Activated naive CD8-positive, alpha-beta T cell (primary cell): ENCODE measurements at regions not wholly inside any gene's neighbourhood (a gene's known extent, or its start where the extent isn't known, plus 50 kb on each side); places are given as distances from the start of the nearest gene placed in this dataset.
"Not testable (repeated sequence)": the region's sequence is repeated elsewhere in the genome, so short reads cannot be mapped to it uniquely, and the experiment has no call there.

Experiments
- H3K27ac Mint-ChIP-seq: one replicate; pipeline ENCODE4 v1.8.0; 2021; ENCODE audit warnings: mixed read lengths
- H3K27me3 Mint-ChIP-seq: one replicate; pipeline ENCODE4 v1.8.0; 2021; ENCODE audit warnings: mixed read lengths
- H3K36me3 Mint-ChIP-seq: one replicate; pipeline ENCODE4 v1.8.0; 2021; ENCODE audit warnings: mixed read lengths
- H3K4me1 Mint-ChIP-seq: one replicate; pipeline ENCODE4 v1.8.0; 2021; ENCODE audit warnings: low read depth, mixed read lengths
- H3K4me3 Mint-ChIP-seq: one replicate; pipeline ENCODE4 v1.8.0; 2021; ENCODE audit warnings: mild to moderate bottlenecking, mixed read lengths
- H3K9me3 Mint-ChIP-seq: one replicate; pipeline ENCODE4 v1.8.0; 2021; ENCODE audit warnings: low read depth, mixed read lengths

DNA sequence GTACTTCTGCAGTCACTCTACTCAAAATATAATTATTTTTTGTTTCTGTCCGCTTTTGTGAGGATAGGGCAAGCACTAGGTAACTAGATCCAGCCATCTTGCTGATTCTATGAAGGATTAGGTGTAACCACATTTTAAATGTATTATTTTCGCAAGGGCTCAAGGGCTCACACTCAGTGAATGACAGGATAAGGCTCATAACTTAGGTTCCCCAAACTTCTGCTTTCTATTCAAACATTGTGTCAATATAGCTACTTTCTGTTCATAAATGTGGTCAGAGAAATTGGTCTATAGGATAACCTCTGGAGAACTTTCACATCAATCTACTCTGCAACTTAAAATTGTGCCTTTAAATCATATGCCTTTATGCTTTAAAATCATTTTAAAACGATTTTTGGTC, 1141.2 kb downstream of the SORCS1 start:
- Mint-ChIP-seq H3K9me3 (peaks cover 7% of the 10 kb centered on the region), H3K27me3 (no peaks in the 10 kb centered on the region), H3K4me3 (no peak overlapping the region), H3K36me3 (no peaks in the 10 kb centered on the region), H3K27ac (no peak overlapping the region), H3K4me1 (no peaks in the 10 kb centered on the region)

GRCh38 chr10:106019559-106019958, 1144.9 kb downstream of the SORCS1 start:
- not testable (repeated sequence) for H3K27ac Mint-ChIP-seq, H3K4me1 Mint-ChIP-seq, H3K9me3 Mint-ChIP-seq, H3K27me3 Mint-ChIP-seq, H3K36me3 Mint-ChIP-seq, H3K4me3 Mint-ChIP-seq

DNA sequence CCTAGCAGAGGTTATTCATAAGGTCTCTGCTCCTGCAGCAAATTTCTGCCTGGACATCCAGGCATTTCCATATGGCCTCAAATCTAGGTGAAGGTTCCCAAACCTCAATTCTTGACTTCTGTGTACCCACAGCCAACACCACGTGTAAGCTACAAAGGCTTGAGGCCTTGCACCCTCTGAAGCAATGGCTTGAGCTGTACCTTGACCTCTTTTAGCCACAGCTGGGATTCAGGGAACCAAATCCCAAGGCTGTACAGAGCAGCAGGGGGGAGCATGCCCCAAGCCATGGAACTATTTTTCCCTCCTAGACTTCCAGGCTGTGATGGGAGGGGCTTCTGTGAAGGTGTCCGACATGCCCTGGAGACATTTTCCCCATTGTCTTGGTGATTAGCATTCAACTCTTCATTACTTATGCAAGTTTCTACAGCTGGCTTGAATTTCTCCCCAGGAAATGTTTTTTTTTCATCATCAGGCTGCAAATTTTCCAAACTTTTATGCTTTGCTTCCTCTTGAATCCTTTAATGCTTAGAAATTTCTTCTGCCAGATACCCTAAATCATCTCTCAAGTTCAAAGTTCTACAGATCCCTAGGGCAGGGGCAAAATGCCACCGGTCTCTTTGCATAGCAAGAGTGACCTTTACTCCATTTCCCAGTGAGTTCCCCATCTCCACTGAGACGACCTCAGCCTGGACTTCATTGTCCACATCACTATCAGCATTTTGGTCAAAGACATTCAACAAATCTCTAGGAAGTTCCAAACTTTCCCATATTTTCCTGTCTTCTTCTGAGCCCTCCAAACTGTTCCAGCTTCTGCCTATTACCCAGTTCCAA, 1148.9 kb downstream of the SORCS1 start:
- not testable (repeated sequence) for H3K4me3 Mint-ChIP-seq, H3K4me1 Mint-ChIP-seq, H3K27me3 Mint-ChIP-seq, H3K36me3 Mint-ChIP-seq, H3K27ac Mint-ChIP-seq, H3K9me3 Mint-ChIP-seq

- Mint-ChIP-seq H3K27ac (no peak overlapping the region), H3K36me3 (no peaks in the 10 kb centered on the region), H3K4me3 (no peak overlapping the region), H3K27me3 (peaks cover 2% of the 10 kb centered on the region), H3K9me3 (peaks cover 5% of the 10 kb centered on the region), H3K4me1 (no peaks in the 10 kb centered on the region)
Measured at GRCh38 chr10:106011250-106011649, 1153.3 kb downstream of the SORCS1 start.

DNA sequence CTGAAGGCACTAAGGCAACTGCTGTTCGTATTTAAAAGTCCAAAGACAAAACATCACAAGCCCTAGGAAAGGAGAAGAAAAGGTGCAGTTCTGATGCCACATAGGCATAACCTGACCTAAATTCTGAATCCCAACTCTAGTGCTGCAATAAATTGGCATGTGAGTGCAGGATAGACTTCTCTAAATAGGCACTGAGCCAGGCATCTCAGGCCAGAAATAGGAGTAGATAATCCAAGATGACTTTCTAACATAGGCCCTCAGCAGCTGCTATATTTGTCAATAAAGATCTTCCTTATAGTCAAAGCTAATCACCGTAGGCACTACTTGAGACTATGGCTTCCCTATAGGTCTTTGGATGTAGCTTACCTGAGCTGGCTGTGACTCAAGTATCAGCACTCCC, 1163.8 kb downstream of the SORCS1 start:
- Mint-ChIP-seq H3K36me3 (no peaks in the 10 kb centered on the region), H3K9me3 (peaks cover 4% of the 10 kb centered on the region), H3K27ac (no peak overlapping the region), H3K27me3 (no peaks in the 10 kb centered on the region), H3K4me1 (no peaks in the 10 kb centered on the region), H3K4me3 (no peak overlapping the region)

- no peaks in the 10 kb centered on the region for H3K4me1 Mint-ChIP-seq
- no peak overlapping the region for H3K27ac Mint-ChIP-seq
- H3K4me3 Mint-ChIP-seq: no peak overlapping the region
- H3K36me3 Mint-ChIP-seq: no peaks in the 10 kb centered on the region
- H3K27me3 Mint-ChIP-seq: no peaks in the 10 kb centered on the region
- H3K9me3 Mint-ChIP-seq: no peaks in the 10 kb centered on the region
Measured at GRCh38 chr10:105993609-105994008, 1170.9 kb downstream of the SORCS1 start.

DNA sequence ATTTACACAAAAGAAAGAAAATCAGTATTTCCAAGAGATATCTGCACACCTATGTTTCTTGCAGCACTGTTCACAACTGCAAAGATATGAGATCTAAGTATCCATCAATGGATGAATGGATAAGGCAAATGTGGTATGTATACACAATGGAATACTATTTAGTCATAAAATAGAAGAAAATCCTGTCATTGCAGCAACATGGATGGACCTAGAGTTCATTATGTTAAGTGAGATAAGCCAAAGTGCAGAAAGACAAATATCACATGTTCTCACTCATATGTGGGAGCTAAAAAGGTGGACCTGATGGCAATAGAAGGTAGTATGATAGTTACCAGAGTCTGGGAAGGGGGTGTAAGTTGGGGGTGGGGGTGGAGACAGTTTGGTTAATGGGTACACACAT, 1171.6 kb downstream of the SORCS1 start:
- no peaks in the 10 kb centered on the region for H3K36me3 Mint-ChIP-seq

GRCh38 chr10:105990529-105990928, 1174.0 kb downstream of the SORCS1 start:
- no peak overlapping the region for H3K27ac Mint-ChIP-seq
- H3K9me3 Mint-ChIP-seq: no peaks in the 10 kb centered on the region
- H3K4me3 Mint-ChIP-seq: no peak overlapping the region
- H3K36me3 Mint-ChIP-seq: no peaks in the 10 kb centered on the region
- no peaks in the 10 kb centered on the region for H3K27me3 Mint-ChIP-seq
- no peaks in the 10 kb centered on the region for H3K4me1 Mint-ChIP-seq

More for the DNA sequence above, 1171.6 kb downstream of the SORCS1 start:
- no peaks in the 10 kb centered on the region for H3K27me3 Mint-ChIP-seq
- H3K4me1 Mint-ChIP-seq: no peaks in the 10 kb centered on the region
- no peak overlapping the region for H3K4me3 Mint-ChIP-seq
- no peaks in the 10 kb centered on the region for H3K9me3 Mint-ChIP-seq
- no peak overlapping the region for H3K27ac Mint-ChIP-seq

DNA sequence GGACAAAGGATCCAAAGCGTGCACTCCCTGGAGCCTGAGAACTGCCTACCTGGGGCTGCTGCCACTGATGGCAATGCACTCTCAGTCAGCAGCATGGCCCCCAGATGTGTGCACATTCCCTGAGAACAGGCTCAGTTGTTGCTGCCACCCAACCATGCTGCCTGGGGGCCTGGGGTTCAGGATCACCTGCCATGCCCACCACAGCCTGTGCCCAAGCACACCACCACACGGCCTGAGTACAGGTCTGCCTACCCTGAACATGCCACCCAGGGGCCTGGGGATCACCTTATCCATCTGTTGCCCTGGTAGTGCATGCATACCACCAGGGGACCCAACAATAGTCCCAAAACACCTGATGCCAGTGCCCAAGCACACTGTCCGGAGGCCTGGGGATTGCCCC, 1174.5 kb downstream of the SORCS1 start:
- Mint-ChIP-seq H3K4me3 (no peak overlapping the region), H3K36me3 (no peaks in the 10 kb centered on the region), H3K27me3 (no peaks in the 10 kb centered on the region), H3K4me1 (no peaks in the 10 kb centered on the region), H3K27ac (no peak overlapping the region), H3K9me3 (no peaks in the 10 kb centered on the region)

- Mint-ChIP-seq H3K27ac (no peak overlapping the region), H3K27me3 (no peaks in the 10 kb centered on the region), H3K4me3 (no peak overlapping the region), H3K9me3 (no peaks in the 10 kb centered on the region), H3K4me1 (no peaks in the 10 kb centered on the region), H3K36me3 (no peaks in the 10 kb centered on the region)
Measured at GRCh38 chr10:105988848-105989247, 1175.7 kb downstream of the SORCS1 start.

GRCh38 chr10:105986912-105987635, 1177.4 kb downstream of the SORCS1 start:
- Mint-ChIP-seq H3K4me1 (no peaks in the 10 kb centered on the region), H3K9me3 (no peaks in the 10 kb centered on the region), H3K27ac (no peak overlapping the region), H3K4me3 (no peak overlapping the region), H3K27me3 (no peaks in the 10 kb centered on the region), H3K36me3 (no peaks in the 10 kb centered on the region)

GRCh38 chr10:105986486-105986885, 1178.0 kb downstream of the SORCS1 start:
- H3K27me3 Mint-ChIP-seq: no peaks in the 10 kb centered on the region
- no peak overlapping the region for H3K4me3 Mint-ChIP-seq
- no peak overlapping the region for H3K27ac Mint-ChIP-seq
- H3K36me3 Mint-ChIP-seq: no peaks in the 10 kb centered on the region
- no peaks in the 10 kb centered on the region for H3K9me3 Mint-ChIP-seq
- no peaks in the 10 kb centered on the region for H3K4me1 Mint-ChIP-seq

GRCh38 chr10:105982735-105983134, 1181.8 kb downstream of the SORCS1 start:
- Mint-ChIP-seq H3K4me3 (no peak overlapping the region), H3K27me3 (no peaks in the 10 kb centered on the region), H3K27ac (no peak overlapping the region), H3K36me3 (no peaks in the 10 kb centered on the region), H3K4me1 (no peaks in the 10 kb centered on the region), H3K9me3 (no peaks in the 10 kb centered on the region)

- Mint-ChIP-seq H3K4me3 (no peak overlapping the region), H3K9me3 (no peaks in the 10 kb centered on the region), H3K36me3 (no peaks in the 10 kb centered on the region), H3K27me3 (no peaks in the 10 kb centered on the region), H3K4me1 (no peaks in the 10 kb centered on the region), H3K27ac (no peak overlapping the region)
Measured at GRCh38 chr10:105981679-105982078, 1182.8 kb downstream of the SORCS1 start.

DNA sequence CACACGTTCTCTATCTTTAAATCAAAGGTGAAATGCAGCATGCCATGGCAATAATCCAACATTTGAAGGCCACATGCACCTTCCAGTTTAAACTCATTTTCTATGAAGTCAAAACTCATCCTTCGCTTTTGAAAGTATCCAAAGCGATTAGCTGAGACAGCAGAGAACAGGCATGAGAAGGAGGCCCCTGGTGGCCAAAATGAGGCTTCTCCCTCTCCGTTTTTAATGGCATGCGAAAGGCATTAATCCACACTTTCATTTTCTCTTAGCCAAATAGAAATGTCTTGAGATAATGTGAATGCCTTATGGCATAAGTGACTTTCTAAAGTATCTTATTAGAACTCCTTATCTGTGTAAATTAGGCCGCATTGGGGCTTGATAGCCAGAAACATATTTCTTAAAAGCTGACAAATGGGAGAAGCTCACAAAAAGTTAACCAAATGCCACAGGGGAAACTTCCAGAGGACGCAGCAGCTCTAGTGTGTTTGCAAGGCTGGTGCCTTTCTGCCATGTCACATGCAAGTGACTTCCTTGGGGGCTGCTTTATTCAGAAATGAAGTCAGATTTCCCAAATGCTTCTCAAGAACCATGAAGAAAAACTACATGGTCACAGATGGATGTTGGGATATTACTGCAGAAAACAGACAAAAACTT, 1189.6 kb downstream of the SORCS1 start:
- Mint-ChIP-seq H3K4me3 (no peak overlapping the region), H3K36me3 (no peaks in the 10 kb centered on the region), H3K27ac (no peak overlapping the region), H3K27me3 (no peaks in the 10 kb centered on the region), H3K9me3 (no peaks in the 10 kb centered on the region), H3K4me1 (no peaks in the 10 kb centered on the region)
